ENCODE measurements at regions not wholly inside any gene's neighbourhood (a gene's known extent, or its start where the extent isn't known, plus 50 kb on each side); places are given as distances from the start of the nearest gene placed in this dataset.

DNA sequence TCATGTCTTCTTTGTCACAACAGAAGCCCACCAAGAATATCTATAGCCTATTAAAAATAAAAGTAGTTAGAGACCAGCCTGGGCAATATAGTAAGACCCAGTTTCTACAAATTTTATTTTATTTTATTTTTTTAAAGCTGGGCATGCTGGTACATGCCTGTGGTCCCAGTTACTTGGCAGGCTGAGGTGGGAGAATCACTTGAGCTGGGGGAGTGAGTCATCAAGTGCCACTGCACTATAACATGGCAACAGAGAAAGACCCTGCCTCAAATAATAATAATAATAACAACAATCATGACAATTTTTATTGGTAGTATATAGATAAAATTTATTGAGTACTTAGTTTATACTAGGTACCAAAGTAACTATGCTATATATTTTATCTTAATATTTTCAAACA, 93.0 kb upstream of the NPFFR2 start:
- no peak for DNase-seq

DNA sequence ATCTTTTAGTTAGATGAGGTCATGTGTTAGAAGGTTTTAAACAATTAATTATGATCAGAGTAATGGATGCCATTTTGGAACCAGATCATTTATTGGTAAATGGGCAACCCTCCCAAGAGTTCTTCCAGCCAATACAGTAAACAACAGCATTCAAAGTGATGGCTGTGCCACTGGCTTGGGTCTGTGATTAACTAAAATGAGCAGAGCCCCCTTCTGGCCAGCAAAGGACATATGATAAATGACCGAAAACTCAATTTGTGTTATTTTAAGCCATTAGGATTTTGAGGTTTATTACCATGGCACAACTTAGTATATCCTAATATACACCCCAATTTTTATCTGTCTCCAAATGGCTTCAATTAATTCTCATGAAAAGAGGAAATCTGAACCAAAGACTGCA, 90.8 kb upstream of the NPFFR2 start:
- peak in 1 of 2 donors; percentile 2 for DNase-seq

DNA sequence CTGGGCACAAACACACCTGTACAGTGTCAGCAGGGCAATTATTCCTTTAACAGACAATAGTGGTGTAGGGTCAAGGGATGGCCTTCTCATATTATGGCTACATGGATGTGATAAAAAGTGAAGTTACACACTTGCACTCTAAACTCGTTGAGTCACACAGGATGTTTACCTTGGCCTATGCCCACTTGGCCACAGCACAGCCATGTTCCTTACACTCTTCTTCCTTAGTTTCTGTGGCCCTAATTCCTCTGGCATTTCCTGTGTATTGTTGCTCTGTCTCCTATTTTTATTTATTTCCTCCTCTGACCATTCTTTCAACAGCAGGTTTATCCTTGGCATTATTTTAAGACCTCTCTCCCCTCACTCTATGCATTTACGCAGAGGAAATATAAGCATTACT, 86.8 kb upstream of the NPFFR2 start:
- no peak for DNase-seq

DNA sequence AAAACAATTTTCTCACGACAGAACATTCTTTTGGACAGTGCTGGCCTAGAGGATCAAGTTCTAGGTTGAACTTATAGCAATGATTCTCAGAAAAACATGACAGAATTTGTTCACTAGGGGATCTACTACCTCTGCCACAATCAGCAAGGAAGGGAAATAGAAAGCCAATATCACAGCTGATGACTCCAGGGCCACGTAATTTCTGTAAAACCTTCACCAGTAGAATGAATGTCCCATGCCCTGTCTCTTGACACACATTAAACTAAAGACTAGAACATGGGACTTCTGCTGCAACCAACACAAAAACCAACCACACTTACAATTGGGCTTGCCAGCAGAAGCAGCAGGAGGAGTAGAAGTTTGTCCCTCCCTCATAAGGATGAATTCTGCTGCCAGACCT, 86.0 kb upstream of the NPFFR2 start:
- DNase-seq: no peak

DNA sequence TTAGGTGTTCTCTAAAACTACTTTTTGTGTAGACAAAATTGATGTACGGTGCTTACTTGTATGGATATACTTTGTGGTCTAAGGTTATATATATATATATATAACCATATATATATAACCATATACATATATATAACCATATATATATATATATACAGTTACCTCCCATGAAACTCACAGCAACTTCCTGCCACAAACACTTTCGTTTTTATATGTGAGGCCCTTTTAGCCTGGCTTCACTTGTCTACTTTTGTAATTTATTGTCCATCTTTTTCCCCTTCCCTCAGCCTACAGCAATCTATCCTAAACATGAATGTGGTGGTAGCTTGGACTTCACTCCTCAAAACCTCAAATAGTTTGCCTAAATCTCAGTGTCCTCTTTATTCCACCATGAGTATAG, 72.8 kb upstream of the NPFFR2 start:
- no peak for DNase-seq

DNA sequence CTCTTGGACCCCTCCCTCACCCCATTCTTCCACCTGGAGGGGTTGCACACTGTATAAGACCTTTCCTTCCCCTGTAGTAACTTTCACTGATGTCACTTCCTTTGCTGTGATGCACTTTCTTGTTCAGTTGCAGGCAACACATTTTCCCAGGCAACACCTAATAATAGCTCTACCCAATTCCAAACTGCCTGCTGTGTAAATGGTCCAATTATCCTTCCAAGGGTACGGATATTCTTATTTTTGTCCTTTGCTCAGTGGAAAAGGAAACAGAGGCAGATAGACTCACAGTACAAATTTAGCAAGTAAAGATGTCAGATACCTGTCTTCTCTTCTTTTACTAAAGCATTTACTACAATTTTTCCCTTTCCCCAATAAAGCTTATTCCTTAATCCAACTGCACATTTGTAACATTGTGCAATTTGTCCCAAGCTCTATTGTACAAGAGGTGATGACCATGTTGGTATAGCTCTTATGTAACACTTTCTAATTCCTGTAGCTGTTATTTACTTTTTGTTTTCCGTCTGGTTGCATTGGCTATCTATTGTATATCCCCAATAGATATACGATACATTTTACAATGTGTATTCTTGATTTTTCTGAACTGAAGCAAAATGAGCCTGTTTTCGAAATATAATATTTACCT, 69.1 kb upstream of the NPFFR2 start:
- no peak for DNase-seq

DNA sequence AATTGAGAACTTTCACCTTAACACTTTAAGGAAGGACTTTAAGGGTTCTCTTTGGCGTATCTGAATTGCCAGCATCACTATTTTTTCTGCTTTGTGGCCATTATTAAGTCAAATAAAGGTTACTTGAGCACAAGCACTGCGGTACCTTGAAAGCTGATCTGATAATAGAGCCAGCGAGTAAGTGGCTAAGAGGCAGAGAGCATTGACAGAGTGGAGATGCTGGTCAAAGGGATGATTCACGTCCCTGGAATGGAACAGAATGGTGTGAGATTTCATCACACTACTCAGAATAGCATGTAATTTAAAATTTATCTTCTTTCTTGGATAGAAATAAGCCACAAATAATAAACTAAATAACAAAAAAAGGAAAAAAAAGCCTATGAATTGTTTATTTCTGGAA, 57.1 kb upstream of the NPFFR2 start:
- no peak for DNase-seq

DNA sequence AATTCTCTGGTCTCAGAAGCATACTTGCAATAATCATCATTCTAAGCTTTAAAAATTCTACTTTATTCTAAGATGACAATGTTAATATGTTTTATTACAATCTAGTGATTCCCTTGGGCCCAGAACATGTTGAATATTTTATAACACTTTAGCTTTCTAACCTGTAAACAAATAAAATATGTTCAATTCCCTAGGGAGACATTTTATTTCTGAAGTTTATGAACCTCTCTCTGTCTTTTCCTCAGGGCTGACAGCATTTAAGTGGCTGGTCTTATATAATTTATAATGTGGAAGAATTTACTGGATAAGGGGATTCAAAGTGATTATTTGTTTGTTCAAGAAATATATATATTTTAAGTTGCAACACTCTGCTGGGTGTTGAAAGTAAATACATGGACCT, 55.3 kb upstream of the NPFFR2 start:
- no peak for DNase-seq

DNA sequence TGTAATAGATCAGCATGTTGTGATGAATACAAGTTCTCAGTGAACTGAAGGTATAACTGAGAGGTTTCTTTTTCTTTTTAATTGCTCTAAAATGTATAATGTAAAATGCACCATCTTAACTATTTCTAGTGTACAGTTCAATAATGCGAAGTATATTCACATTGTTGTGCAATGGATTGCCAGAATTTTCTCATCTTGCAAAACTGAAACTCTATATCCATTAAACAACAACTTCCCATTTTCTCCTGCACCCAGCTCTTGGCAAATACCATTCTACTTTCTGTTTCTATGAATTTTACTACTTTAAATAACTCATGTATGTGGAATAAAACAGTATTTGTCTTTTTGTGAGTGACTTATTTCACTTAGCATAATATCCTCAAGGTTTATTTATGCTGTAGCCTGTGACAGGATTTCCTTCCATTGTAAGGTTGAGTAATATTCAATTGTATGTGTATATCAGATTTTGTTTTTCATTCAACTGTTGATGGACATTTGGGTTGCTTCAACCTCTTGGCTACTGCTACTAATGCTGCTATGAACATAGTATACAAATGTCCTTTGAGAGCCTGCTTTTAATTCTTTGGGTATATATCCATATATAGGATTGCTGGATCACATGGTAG, 53.5 kb upstream of the NPFFR2 start:
- peak; percentile 74 to 83 for DNase-seq

DNA sequence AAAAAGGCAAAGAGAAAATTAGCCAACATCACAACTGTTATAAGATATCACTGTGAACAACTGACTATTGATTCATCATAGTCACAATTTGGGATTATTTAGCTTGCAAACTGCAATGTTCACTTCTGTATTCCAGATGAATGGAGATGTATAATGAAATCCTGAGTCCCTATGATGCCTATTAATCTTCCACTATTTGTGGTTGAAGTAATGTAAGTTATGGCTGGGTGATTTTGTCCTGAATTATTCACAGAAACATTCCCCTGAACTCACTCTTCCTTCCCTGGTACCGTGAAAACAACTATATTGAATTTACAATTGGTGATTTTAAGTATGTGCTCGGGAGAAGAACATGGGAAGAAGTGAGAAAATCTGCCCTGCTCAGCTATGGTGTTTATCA, 50.8 kb upstream of the NPFFR2 start:
- DNase-seq: no peak
